GM18498 (cell line): ENCODE measurements at regions not wholly inside any gene's neighbourhood (a gene's known extent, or its start where the extent isn't known, plus 50 kb on each side); places are given as distances from the start of the nearest gene placed in this dataset.

Experiments used
- ATAC-seq: cut with Tn5 transposase; IDR thresholded peaks from one replicate; pipeline ENCODE4 v1.9.1; 2021; ENCODE audit warnings: mild to moderate bottlenecking, moderate library complexity; ENCODE audit not compliant: unreplicated experiment

GRCh38 chr17:27991462-27991993 is 50.9 kb upstream of the NLK start:
- no peak for ATAC-seq
